Ovary (tissue), 7 donors: ENCODE measurements at regions not wholly inside any gene's neighbourhood (a gene's known extent, or its start where the extent isn't known, plus 50 kb on each side); places are given as distances from the start of the nearest gene placed in this dataset.

Experiments
- DNase-seq, 5 donors: peaks; one replicate each; pipeline ENCODE4 v3.0.0-alpha.2; 2019 to 2020
- H3K27ac ChIP-seq, 2 donors: fragments of 200-600 bp; one replicate each; pipeline versions ENCODE4 v1.5.1 to v1.8.0; 2019 to 2022
- H3K27me3 ChIP-seq: fragments of 200-600 bp; one replicate; pipeline ENCODE4 v1.8.0; 2022
- H3K36me3 ChIP-seq: fragments of 200-600 bp; sonication (generic); one replicate; pipeline ENCODE4 v1.5.1; 2019
- H3K4me1 ChIP-seq: one replicate; pipeline ENCODE4 v1.8.1; 2013; ENCODE audit warnings: mild to moderate bottlenecking, moderate library complexity; ENCODE audit not compliant: insufficient read depth
- H3K4me3 ChIP-seq: fragments of 200-600 bp; sonication (generic); one replicate; pipeline ENCODE4 v1.5.1; 2017
- H3K9me3 ChIP-seq, 2 donors: fragments of 200-600 bp in 1 of 2; sonication (generic) in 1 of 2; one replicate each; pipeline versions ENCODE4 v1.5.1 to v1.8.1; 2013 to 2019; ENCODE audit warnings: mild to moderate bottlenecking in 1 of 2, moderate library complexity in 1 of 2
- CTCF ChIP-seq, 3 donors: fragments of 450-650 bp in 2 of 3; fragments of 200-600 bp in 1 of 3; IDR thresholded peaks; one replicate each; pipeline versions ENCODE4 v1.5.1 to v1.8.0; 2016 to 2022; ENCODE audit warnings: antibody characterized with exemption in 3 of 3, mild to moderate bottlenecking in 1 of 3
- EP300 ChIP-seq: sonication (generic); formaldehyde crosslinking; IDR thresholded peaks from one replicate; pipeline ENCODE4 v1.6.1; 2017; ENCODE audit warnings: antibody characterized with exemption
- POLR2A ChIP-seq: fragments of 450-650 bp; IDR thresholded peaks from one replicate; pipeline ENCODE4 v1.6.1; 2017; ENCODE audit warnings: antibody characterized with exemption, mild to moderate bottlenecking, moderate library complexity
- WGBS, 3 donors: extraction: QIAGEN DNeasy Blood & Tissue Kit in 1 of 3; methylation state at CpG; one replicate each; pipeline versions ENCODE4 v1.1.5 to v1.1.7; 2013 to 2017; 5-methylcytosine and 5-hydroxymethylcytosine counted together
- intact Hi-C, 4 donors: fragments of 100-400 bp; cut with DNase I; formaldehyde crosslinking; loops; one replicate each; pipeline versions ENCODE4 v1.11.0 to v1.15.1; 2022 to 2023
- donor health status: DM: no; HTN: no; CAD: no; lungs with moderate emphysema.
- donor health status: DM: no; HTN: no; CAD: no.
- donor health status: Bipolar disorder and iron deficiency.
- donor health status: DM: no; HTN: no; CAD: no.
- donor health status: DM: yes; HTN: yes; CAD: no.

DNA sequence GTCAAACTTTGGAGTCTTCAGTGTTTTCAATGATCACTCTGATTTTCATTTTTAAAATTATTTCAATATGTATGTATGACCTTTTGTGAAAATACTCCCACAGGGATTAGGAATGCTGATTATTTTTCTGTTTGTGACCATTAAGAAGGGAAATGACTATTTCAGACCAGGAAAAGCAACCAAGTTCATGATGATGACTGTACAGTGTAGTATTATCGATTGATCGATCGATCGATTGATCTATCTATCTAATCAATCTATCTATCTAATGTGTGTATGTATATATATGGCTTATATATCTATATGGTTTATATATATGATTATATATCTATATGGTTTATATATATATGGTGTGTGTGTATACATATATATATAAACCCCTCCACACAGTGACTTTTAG is 131.5 kb upstream of the VEGFC start:
- Histone ChIP-seq H3K27me3 (no peaks in the 10 kb centered on the region), H3K4me1 (no peaks in the 10 kb centered on the region), H3K36me3 (no peaks in the 10 kb centered on the region), H3K9me3 (no peaks in the 10 kb centered on the region), H3K27ac (no peak overlapping the region), H3K4me3 (no peak overlapping the region)
- DNase-seq: no peak
- intact Hi-C loops: no loop called here
- TF ChIP-seq CTCF (IDR thresholded peaks at IDR 0.05): no peak
- 96 to 99% (median 98%) methylated on average over 4 of the region's 4 CpGs for WGBS, 3 donors

DNA sequence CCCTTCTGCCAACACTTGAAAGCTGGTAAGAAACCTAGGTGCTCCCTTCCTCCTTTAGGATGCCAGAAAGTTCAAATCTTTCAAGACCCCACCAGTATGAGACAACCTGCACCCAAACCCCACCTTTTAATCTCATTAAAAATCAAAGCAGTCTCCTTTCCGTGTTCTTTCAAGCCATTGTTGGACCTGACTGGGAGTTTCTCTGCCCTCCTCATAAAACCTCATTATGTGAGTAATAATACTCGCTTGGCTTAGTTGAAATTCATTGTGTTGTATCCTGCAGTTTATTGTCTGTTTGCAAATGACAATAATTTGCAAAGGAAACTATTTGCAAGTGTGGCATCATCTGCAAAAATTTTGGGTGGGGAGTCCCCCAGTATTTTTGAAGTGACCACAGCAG is 133.2 kb upstream of the VEGFC start:
- Histone ChIP-seq H3K36me3 (no peaks in the 10 kb centered on the region), H3K27me3 (no peaks in the 10 kb centered on the region), H3K4me1 (no peaks in the 10 kb centered on the region), H3K4me3 (no peak overlapping the region), H3K9me3 (no peaks in the 10 kb centered on the region), H3K27ac (no peak overlapping the region)
- TF ChIP-seq CTCF (IDR thresholded peaks at IDR 0.05): no peak
- TF ChIP-seq POLR2A: no peak
- no peak for TF ChIP-seq EP300
- WGBS, 3 donors: 82 to 94% (median 88%) methylated on average over 2 of the region's 2 CpGs
- DNase-seq: no peak
- intact Hi-C loops: no loop called here

DNA sequence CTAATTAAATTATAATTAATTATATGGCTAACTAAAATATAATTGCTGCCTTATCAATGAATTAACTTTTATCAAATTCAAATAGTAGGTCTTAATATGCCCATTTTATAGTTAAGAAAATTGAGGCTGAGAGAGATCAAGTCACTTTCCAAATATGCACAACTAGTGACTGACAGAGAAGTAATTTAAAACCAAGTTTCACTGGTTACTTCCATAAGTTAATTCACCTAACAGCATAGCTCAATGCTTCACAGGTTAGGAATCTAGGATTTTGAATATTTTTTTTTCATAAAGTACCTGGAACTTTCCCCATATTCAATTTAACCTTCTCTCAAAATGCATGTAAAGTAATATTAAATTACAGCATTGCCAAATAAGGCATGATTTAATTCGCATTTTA is 134.4 kb upstream of the VEGFC start:
- H3K9me3 ChIP-seq: no peaks in the 10 kb centered on the region
- intact Hi-C loops: no loop called here
- WGBS, 3 donors: 72 to 79% (median 75%) methylated on average over 1 of the region's 1 CpG
- no peak overlapping the region for H3K4me3 ChIP-seq
- H3K36me3 ChIP-seq: no peaks in the 10 kb centered on the region
- no peaks in the 10 kb centered on the region for H3K4me1 ChIP-seq
- TF ChIP-seq POLR2A (no peak), CTCF (IDR thresholded peaks at IDR 0.05) (no peak), EP300 (no peak)
- H3K27me3 ChIP-seq: no peaks in the 10 kb centered on the region
- H3K27ac ChIP-seq: no peak overlapping the region
- no peak for DNase-seq

GRCh38 chr4:176927664-176928063 is 134.9 kb upstream of the VEGFC start:
- no peaks in the 10 kb centered on the region for H3K36me3 ChIP-seq
- H3K27me3 ChIP-seq: no peaks in the 10 kb centered on the region
- no peaks in the 10 kb centered on the region for H3K4me1 ChIP-seq
- H3K4me3 ChIP-seq: no peak overlapping the region
- no peak overlapping the region for H3K27ac ChIP-seq
- TF ChIP-seq CTCF (IDR thresholded peaks at IDR 0.05): no peak
- no peak for TF ChIP-seq EP300
- no peak for TF ChIP-seq POLR2A
- intact Hi-C loops: no loop called here
- no peak for DNase-seq
- H3K9me3 ChIP-seq: no peaks in the 10 kb centered on the region
- WGBS, 3 donors: 16 to 25% (median 24%) methylated on average over 2 of the region's 2 CpGs

GRCh38 chr4:176939445-176939844 is 146.7 kb upstream of the VEGFC start:
- no peak for TF ChIP-seq CTCF (IDR thresholded peaks at IDR 0.05)
- TF ChIP-seq EP300: no peak
- no peak for TF ChIP-seq POLR2A
- Histone ChIP-seq H3K4me3 (no peak overlapping the region), H3K36me3 (no peaks in the 10 kb centered on the region), H3K27ac (no peak overlapping the region), H3K9me3 (no peaks in the 10 kb centered on the region), H3K4me1 (no peaks in the 10 kb centered on the region), H3K27me3 (no peaks in the 10 kb centered on the region)
- intact Hi-C loops: no loop called here
- DNase-seq: no peak
- 30 to 50% (median 45%) methylated on average over 4 of the region's 4 CpGs for WGBS, 3 donors
